Hepatocyte (in vitro differentiated cells): ENCODE measurements at regions not wholly inside any gene's neighbourhood (a gene's known extent, or its start where the extent isn't known, plus 50 kb on each side); places are given as distances from the start of the nearest gene placed in this dataset.
A peak's percentile ranks its signal among the peaks of the same experiment; 100 is the strongest.

Source experiments
- DNase-seq: peaks from one replicate; pipeline ENCODE4 v3.0.0-alpha.2; 2016; ENCODE audit warnings: low spot score
- H2AFZ ChIP-seq: fragments of 200-600 bp; sonication (generic); 2 replicates; pipeline ENCODE4 v1.6.0; 2016; ENCODE audit warnings: antibody characterized with exemption, mild to moderate bottlenecking
- H3K27ac ChIP-seq: fragments of 200-600 bp; sonication (generic); 2 replicates; pipeline ENCODE4 v1.5.1; 2016; ENCODE audit warnings: mild to moderate bottlenecking
- H3K27me3 ChIP-seq: fragments of 200-600 bp; sonication (generic); 2 replicates; pipeline ENCODE4 v1.6.1; 2016
- H3K36me3 ChIP-seq: fragments of 200-600 bp; sonication (generic); replicated peaks from 2 replicates; pipeline ENCODE4 v1.5.1; 2016; ENCODE audit warnings: low read depth; ENCODE audit not compliant: insufficient read depth
- H3K4me1 ChIP-seq: fragments of 200-600 bp; sonication (generic); 2 replicates; pipeline ENCODE4 v1.5.1; 2016; ENCODE audit warnings: mild to moderate bottlenecking, moderate library complexity; ENCODE audit not compliant: insufficient read depth
- H3K4me2 ChIP-seq: fragments of 200-600 bp; sonication (generic); 2 replicates; pipeline ENCODE4 v1.6.0; 2016
- H3K4me3 ChIP-seq: fragments of 200-600 bp; sonication (generic); 2 replicates; pipeline ENCODE4 v1.5.1; 2016; ENCODE audit warnings: mild to moderate bottlenecking
- H3K79me2 ChIP-seq: fragments of 200-600 bp; sonication (generic); 2 replicates; pipeline ENCODE4 v1.6.0; 2017; ENCODE audit warnings: mild to moderate bottlenecking
- H3K9me2 ChIP-seq: fragments of 200-600 bp; sonication (generic); replicated peaks from 2 replicates; pipeline ENCODE4 v1.6.0; 2017; ENCODE audit warnings: mild to moderate bottlenecking; ENCODE audit not compliant: insufficient read depth
- H3K9me3 ChIP-seq: fragments of 200-600 bp; sonication (generic); 2 replicates; pipeline ENCODE4 v1.5.1; 2016; ENCODE audit warnings: low read depth, mild to moderate bottlenecking
- H4K20me1 ChIP-seq: fragments of 200-600 bp; sonication (generic); 2 replicates; pipeline ENCODE4 v1.6.0; 2016; ENCODE audit warnings: mild to moderate bottlenecking; ENCODE audit not compliant: insufficient read depth, poor library complexity, severe bottlenecking
- EZH2 ChIP-seq: fragments of 200-600 bp; sonication (generic); IDR thresholded peaks from 2 replicates; pipeline ENCODE4 v1.6.1; 2016; ENCODE audit warnings: antibody characterized with exemption, mild to moderate bottlenecking, borderline replicate concordance
- EZH2phosphoT487 ChIP-seq: fragments of 200-600 bp; sonication (generic); IDR thresholded peaks from one replicate; pipeline ENCODE4 v1.6.1; 2018; ENCODE audit warnings: antibody characterized with exemption, mild to moderate bottlenecking, low read depth, moderate library complexity; ENCODE audit not compliant: unreplicated experiment, severe bottlenecking
- WGBS: methylation state at CpG from one replicate; pipeline ENCODE4 v1.1.6; 2016; ENCODE audit warnings: low lambda C conversion rate; ENCODE audit errors: missing lambda C conversion rate; 5-methylcytosine and 5-hydroxymethylcytosine counted together
- TF ChIP-seq, protein P1 (sequence below): fragments of 200-600 bp; sonication (generic); IDR thresholded peaks from 2 replicates; pipeline ENCODE4 v1.5.1; 2016; ENCODE audit warnings: antibody characterized with exemption, mild to moderate bottlenecking; ENCODE audit not compliant: poor library complexity

DNA sequence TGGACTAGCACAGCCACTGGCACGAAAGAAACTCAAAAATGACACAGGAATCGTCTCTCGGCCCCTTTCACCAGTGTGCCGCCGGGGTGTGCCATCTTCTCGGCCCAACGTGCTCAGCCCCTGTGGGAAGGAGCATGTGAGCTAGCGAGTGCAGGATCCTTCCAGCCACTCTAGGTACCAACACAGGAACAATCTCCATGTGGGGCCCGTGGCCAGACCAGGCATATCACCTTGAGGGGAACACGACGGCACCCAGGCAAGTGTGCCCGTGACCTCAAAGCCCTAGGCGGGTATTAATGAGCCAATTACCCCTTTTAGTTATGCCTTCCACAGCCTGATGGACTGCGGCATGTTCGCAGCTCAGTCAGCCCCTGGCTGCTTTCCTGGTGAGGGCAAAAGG lies 231.5 kb downstream of the FAT4 start:
- Histone ChIP-seq H3K27me3 (no peaks in the 10 kb centered on the region), H3K9me3 (no peaks in the 10 kb centered on the region), H3K79me2 (no peaks in the 10 kb centered on the region), H2AFZ (no peak overlapping the region), H3K9me2 (no peaks in the 10 kb centered on the region), H3K4me3 (no peak overlapping the region), H3K27ac (no peak overlapping the region), H3K36me3 (no peaks in the 10 kb centered on the region), H3K4me2 (no peak overlapping the region), H3K4me1 (no peaks in the 10 kb centered on the region), H4K20me1 (no peaks in the 10 kb centered on the region)
- no peak for DNase-seq
- TF ChIP-seq, protein P1, sequence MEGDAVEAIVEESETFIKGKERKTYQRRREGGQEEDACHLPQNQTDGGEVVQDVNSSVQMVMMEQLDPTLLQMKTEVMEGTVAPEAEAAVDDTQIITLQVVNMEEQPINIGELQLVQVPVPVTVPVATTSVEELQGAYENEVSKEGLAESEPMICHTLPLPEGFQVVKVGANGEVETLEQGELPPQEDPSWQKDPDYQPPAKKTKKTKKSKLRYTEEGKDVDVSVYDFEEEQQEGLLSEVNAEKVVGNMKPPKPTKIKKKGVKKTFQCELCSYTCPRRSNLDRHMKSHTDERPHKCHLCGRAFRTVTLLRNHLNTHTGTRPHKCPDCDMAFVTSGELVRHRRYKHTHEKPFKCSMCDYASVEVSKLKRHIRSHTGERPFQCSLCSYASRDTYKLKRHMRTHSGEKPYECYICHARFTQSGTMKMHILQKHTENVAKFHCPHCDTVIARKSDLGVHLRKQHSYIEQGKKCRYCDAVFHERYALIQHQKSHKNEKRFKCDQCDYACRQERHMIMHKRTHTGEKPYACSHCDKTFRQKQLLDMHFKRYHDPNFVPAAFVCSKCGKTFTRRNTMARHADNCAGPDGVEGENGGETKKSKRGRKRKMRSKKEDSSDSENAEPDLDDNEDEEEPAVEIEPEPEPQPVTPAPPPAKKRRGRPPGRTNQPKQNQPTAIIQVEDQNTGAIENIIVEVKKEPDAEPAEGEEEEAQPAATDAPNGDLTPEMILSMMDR, result no peak
- TF ChIP-seq EZH2, result no peak
- no peak for TF ChIP-seq EZH2phosphoT487
- 98% methylated on average over 15 of the region's 15 CpGs for WGBS

DNA sequence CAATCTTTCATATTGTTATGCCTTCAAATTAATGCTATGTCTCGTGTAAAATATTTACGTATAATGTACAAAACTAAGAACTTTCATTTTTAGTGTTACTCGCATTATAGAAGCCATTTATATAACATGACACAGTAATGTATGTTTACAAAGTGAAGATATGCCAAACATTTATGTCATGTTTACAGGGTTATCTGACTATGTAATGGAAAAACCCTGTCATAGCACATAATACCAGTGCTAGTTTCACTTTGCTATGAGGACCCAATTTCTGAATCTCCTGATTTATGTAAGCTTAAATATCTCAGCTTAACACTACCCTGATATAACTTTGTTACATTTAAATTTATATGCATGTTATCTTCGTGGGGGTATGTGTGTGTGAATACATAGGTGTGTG lies 233.1 kb downstream of the FAT4 start:
- Histone ChIP-seq H3K27ac (peak overlapping the region; percentile 16), H3K9me3 (no peaks in the 10 kb centered on the region), H3K9me2 (no peaks in the 10 kb centered on the region), H2AFZ (no peak overlapping the region), H3K4me3 (no peak overlapping the region), H4K20me1 (no peaks in the 10 kb centered on the region), H3K4me1 (no peaks in the 10 kb centered on the region), H3K36me3 (no peaks in the 10 kb centered on the region), H3K27me3 (no peaks in the 10 kb centered on the region), H3K4me2 (peak overlapping the region; percentile 39), H3K79me2 (no peaks in the 10 kb centered on the region)
- no peak for TF ChIP-seq EZH2
- TF ChIP-seq EZH2phosphoT487, result no peak
- TF ChIP-seq, protein P1, result no peak
- 78% methylated on average over 4 of the region's 4 CpGs for WGBS
- peak; percentile 11 for DNase-seq

- no peak for TF ChIP-seq EZH2phosphoT487
- TF ChIP-seq EZH2, result no peak
- TF ChIP-seq, protein P1, result no peak
- Histone ChIP-seq H3K9me2 (no peaks in the 10 kb centered on the region), H3K4me2 (no peak overlapping the region), H2AFZ (no peak overlapping the region), H3K4me1 (no peaks in the 10 kb centered on the region), H3K27me3 (no peaks in the 10 kb centered on the region), H3K4me3 (no peak overlapping the region), H3K27ac (no peak overlapping the region), H3K9me3 (no peaks in the 10 kb centered on the region), H3K36me3 (no peaks in the 10 kb centered on the region), H4K20me1 (no peaks in the 10 kb centered on the region), H3K79me2 (no peaks in the 10 kb centered on the region)
- WGBS, result 69% methylated on average over 5 of the region's 5 CpGs
- DNase-seq, result no peak
These were observed 236.0 kb downstream of the FAT4 start for GRCh38 chr4:125550769-125551168.

DNA sequence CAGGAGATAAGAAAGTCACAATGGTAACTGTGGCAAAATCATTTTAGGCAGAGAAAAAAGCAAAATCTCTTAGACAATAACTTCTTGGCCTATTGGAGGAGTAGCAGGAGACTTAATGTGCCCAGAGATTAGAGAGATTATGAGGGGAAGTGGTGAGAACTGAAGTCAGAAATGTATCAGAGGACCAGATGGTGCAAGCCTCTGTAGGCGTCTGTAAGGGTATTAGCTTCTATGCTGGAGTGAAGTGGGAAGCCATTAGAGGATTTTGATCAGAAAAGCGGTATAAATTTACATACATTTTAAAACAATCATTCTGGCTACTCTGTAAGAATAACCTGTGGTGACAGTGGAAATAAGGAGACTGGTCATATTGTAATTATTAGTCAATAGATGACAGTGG lies 236.7 kb downstream of the FAT4 start:
- H3K4me3 ChIP-seq, result no peak overlapping the region
- H2AFZ ChIP-seq, result no peak overlapping the region
- WGBS, result 86% methylated on average over 2 of the region's 2 CpGs
- H3K27ac ChIP-seq, result no peak overlapping the region
- no peaks in the 10 kb centered on the region for H3K36me3 ChIP-seq
- H3K9me2 ChIP-seq, result no peaks in the 10 kb centered on the region
- H3K79me2 ChIP-seq, result no peaks in the 10 kb centered on the region
- no peak for DNase-seq
- no peaks in the 10 kb centered on the region for H3K27me3 ChIP-seq
- no peaks in the 10 kb centered on the region for H3K4me1 ChIP-seq
- no peaks in the 10 kb centered on the region for H3K9me3 ChIP-seq
- H3K4me2 ChIP-seq, result no peak overlapping the region
- no peak for TF ChIP-seq EZH2phosphoT487
- no peak for TF ChIP-seq EZH2
- TF ChIP-seq, protein P1, result no peak
- no peaks in the 10 kb centered on the region for H4K20me1 ChIP-seq
